Panc1 (cell line): ENCODE measurements at regions not wholly inside any gene's neighbourhood (a gene's known extent, or its start where the extent isn't known, plus 50 kb on each side); places are given as distances from the start of the nearest gene placed in this dataset.

Source experiments
- ATAC-seq: fragments of 200-7000 bp; cut with Tn5 transposase; 2 replicates; pipeline ENCODE4 v1.9.1; 2020; ENCODE audit warnings: mild to moderate bottlenecking, moderate library complexity
- BruUV-seq: library from RNA; stranded (reverse); fragments of 400-500 nt; replicated peaks from 2 replicates; lab custom pipeline; 2021; lab: Mats Ljungman, UMichigan
- CTCF ChIA-PET: fragments of 300-600 bp; sonication (Branson Sonifier 250); formaldehyde crosslinking; loops from one replicate; lab custom pipeline; 2022; ENCODE audit warnings: antibody characterized with exemption; lab: Charles Lee
- POLR2A ChIA-PET: fragments of 300-600 bp; sonication (Branson Sonifier 250); formaldehyde crosslinking; loops from one replicate; lab custom pipeline; 2022; ENCODE audit warnings: antibody characterized with exemption; lab: Charles Lee
- DNase-seq: peaks from one replicate; pipeline ENCODE4 v3.0.0-alpha.2; 2010; ENCODE audit warnings: low read depth, low spot score
- H3K27ac ChIP-seq: 2 replicates; pipeline ENCODE4 v1.5.1; 2011; ENCODE audit warnings: mild to moderate bottlenecking, low read length, inconsistent platforms
- H3K27me3 ChIP-seq: fragments of 200-500 bp; sonication (Bioruptor generic); 2 replicates; pipeline ENCODE4 v1.6.0; 2014; ENCODE audit warnings: low read length, inconsistent platforms; ENCODE audit not compliant: control insufficient read depth, insufficient read depth
- H3K36me3 ChIP-seq: fragments of 200-500 bp; sonication (Bioruptor generic); 2 replicates; pipeline ENCODE4 v1.5.1; 2014; ENCODE audit warnings: inconsistent platforms, mild to moderate bottlenecking, low read length, moderate library complexity; ENCODE audit not compliant: control insufficient read depth, insufficient read depth
- H3K4me1 ChIP-seq: 2 replicates; pipeline ENCODE4 v1.5.1; 2011; ENCODE audit warnings: inconsistent platforms, mild to moderate bottlenecking, low read length, moderate library complexity; ENCODE audit not compliant: control insufficient read depth, insufficient read depth
- H3K4me3 ChIP-seq, 2 experiments: 2 replicates each; pipeline ENCODE4 v1.5.1; 2011 to 2012; ENCODE audit warnings: low read depth in 2 of 2, low read length in 2 of 2, mild to moderate bottlenecking in 2 of 2, inconsistent platforms in 1 of 2, moderate library complexity in 1 of 2
- H3K9me3 ChIP-seq: fragments of 200-500 bp; sonication (Bioruptor generic); 2 replicates; pipeline ENCODE4 v1.5.1; 2014; ENCODE audit warnings: low read depth, mild to moderate bottlenecking, inconsistent platforms, low read length, moderate library complexity; ENCODE audit not compliant: control insufficient read depth, insufficient read depth
- CTCF ChIP-seq: fragments of 450-650 bp; IDR thresholded peaks from 2 replicates; pipeline ENCODE4 v1.5.1; 2017; ENCODE audit warnings: mild to moderate bottlenecking
- POLR2AphosphoS5 ChIP-seq: IDR thresholded peaks from 2 replicates; pipeline ENCODE4 v1.6.1; 2012; ENCODE audit warnings: mild to moderate bottlenecking, low read depth, low read length, moderate library complexity
- REST ChIP-seq, 2 experiments: IDR thresholded peaks; 2 replicates each; pipeline ENCODE4 v1.6.1; 2011 to 2012; ENCODE audit warnings: low read depth in 2 of 2, control low read depth in 1 of 2, low read length in 1 of 2, mild to moderate bottlenecking in 1 of 2, moderate library complexity in 1 of 2; ENCODE audit not compliant: insufficient read depth in 1 of 2
- SIN3A ChIP-seq: IDR thresholded peaks from 2 replicates; pipeline ENCODE4 v1.6.1; 2012; ENCODE audit warnings: low read depth, mild to moderate bottlenecking, low read length, moderate library complexity, borderline replicate concordance; ENCODE audit not compliant: insufficient read depth
- TCF7L2 ChIP-seq: IDR thresholded peaks from 2 replicates; pipeline ENCODE4 v1.6.1; 2011; ENCODE audit warnings: mild to moderate bottlenecking, low read depth, low read length, inconsistent platforms
- in situ Hi-C: cut with HindIII; loops from 2 replicates; pipeline ENCODE4 v1.10.0; 2016; ENCODE audit warnings: low sequenced_read_pairs, low pct_unique_long_range_greater_than_20kb
- intact Hi-C: fragments of 100-400 bp; cut with micrococcal nuclease; formaldehyde crosslinking; loops from one replicate; pipeline ENCODE4 v1.10.0; 2022; ENCODE audit not compliant: unreplicated experiment

GRCh38 chr3:70813311-70813710, 500.9 kb upstream of the MDFIC2 start:
- TF ChIP-seq POLR2AphosphoS5 (no peak), CTCF (no peak), SIN3A (no peak), REST (IDR thresholded peaks at IDR 0.05; ENCODE audit: insufficient read depth in 1 of 2, low read depth in 2 of 2, low read length in 1 of 2) (no peak), TCF7L2 (no peak)
- BruUV-seq = no TSS peak
- no peak overlapping the region for H3K27ac ChIP-seq
- H3K4me3 ChIP-seq = no peak overlapping the region
- intact Hi-C loops (no loop called here), in situ Hi-C loops (no loop called here)
- no peak for DNase-seq
- H3K27me3 ChIP-seq = no peaks in the 10 kb centered on the region
- H3K4me1 ChIP-seq = no peaks in the 10 kb centered on the region
- H3K9me3 ChIP-seq = no peaks in the 10 kb centered on the region
- ChIA-PET POLR2A (no interaction called here), CTCF (no interaction called here)
- no peaks in the 10 kb centered on the region for H3K36me3 ChIP-seq
- ATAC-seq = no peak

GRCh38 chr3:70811880-70812279, 499.4 kb upstream of the MDFIC2 start:
- intact Hi-C loops (no loop called here), in situ Hi-C loops (no loop called here)
- H3K27ac ChIP-seq = no peak overlapping the region
- no peak for TF ChIP-seq POLR2AphosphoS5
- no peak for TF ChIP-seq REST (IDR thresholded peaks at IDR 0.05; ENCODE audit: insufficient read depth in 1 of 2, low read depth in 2 of 2, low read length in 1 of 2)
- TF ChIP-seq TCF7L2 = no peak
- ChIA-PET CTCF (interaction anchor here (0.6 kb wide), 1 partner anchor 171 kb away, joined by 4 read pairs; no protein-coding TSS in a partner anchor), POLR2A (no interaction called here)
- H3K4me1 ChIP-seq = no peaks in the 10 kb centered on the region
- H3K9me3 ChIP-seq = no peaks in the 10 kb centered on the region
- no peak overlapping the region for H3K4me3 ChIP-seq
- ATAC-seq (no peak), DNase-seq (no peak)
- no peaks in the 10 kb centered on the region for H3K27me3 ChIP-seq
- H3K36me3 ChIP-seq = no peaks in the 10 kb centered on the region
- BruUV-seq = no TSS peak
